Body of pancreas (tissue), 4 donors: ENCODE measurements at regions not wholly inside any gene's neighbourhood (a gene's known extent, or its start where the extent isn't known, plus 50 kb on each side); places are given as distances from the start of the nearest gene placed in this dataset.

Source experiments
- POLR2A ChIP-seq, 3 donors: fragments of 450-650 bp; IDR thresholded peaks; one replicate each; pipeline ENCODE4 v1.6.1; 2016; ENCODE audit warnings: antibody characterized with exemption in 3 of 3, mild to moderate bottlenecking in 2 of 3
- TF ChIP-seq, protein P1 (sequence below), 7 experiments: fragments of 450-650 bp in 4 of 7; fragments of 200-600 bp in 3 of 7; sonication (generic) in 3 of 7; IDR thresholded peaks; one replicate each; pipeline ENCODE4 v1.5.1; 2016 to 2019; ENCODE audit warnings: antibody characterized with exemption in 7 of 7

DNA sequence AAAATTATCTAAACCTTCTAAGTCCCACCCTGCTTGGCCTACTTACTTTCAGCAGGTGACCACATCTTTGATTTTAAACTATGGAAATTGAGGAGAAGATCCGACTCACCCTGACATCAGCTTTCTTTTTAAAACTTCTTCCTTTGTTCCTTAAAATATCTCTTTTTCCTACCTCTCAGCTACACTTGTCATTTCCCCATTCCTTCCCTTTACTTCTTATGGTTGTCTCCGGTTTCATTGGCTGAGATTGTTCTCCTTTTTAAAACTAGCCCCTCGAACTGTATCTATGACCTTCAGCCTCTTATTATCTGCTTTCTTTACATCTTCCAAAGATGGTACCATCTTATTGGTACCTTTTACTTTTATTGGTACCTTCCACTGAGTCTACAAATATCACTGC lies 87.8 kb upstream of the NRIP1 start:
- TF ChIP-seq, protein P1, sequence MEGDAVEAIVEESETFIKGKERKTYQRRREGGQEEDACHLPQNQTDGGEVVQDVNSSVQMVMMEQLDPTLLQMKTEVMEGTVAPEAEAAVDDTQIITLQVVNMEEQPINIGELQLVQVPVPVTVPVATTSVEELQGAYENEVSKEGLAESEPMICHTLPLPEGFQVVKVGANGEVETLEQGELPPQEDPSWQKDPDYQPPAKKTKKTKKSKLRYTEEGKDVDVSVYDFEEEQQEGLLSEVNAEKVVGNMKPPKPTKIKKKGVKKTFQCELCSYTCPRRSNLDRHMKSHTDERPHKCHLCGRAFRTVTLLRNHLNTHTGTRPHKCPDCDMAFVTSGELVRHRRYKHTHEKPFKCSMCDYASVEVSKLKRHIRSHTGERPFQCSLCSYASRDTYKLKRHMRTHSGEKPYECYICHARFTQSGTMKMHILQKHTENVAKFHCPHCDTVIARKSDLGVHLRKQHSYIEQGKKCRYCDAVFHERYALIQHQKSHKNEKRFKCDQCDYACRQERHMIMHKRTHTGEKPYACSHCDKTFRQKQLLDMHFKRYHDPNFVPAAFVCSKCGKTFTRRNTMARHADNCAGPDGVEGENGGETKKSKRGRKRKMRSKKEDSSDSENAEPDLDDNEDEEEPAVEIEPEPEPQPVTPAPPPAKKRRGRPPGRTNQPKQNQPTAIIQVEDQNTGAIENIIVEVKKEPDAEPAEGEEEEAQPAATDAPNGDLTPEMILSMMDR (IDR thresholded peaks at IDR 0.05) = no peak
- TF ChIP-seq POLR2A (IDR thresholded peaks at IDR 0.05) = no peak
